HG02981 (cell line): ENCODE measurements at regions not wholly inside any gene's neighbourhood (a gene's known extent, or its start where the extent isn't known, plus 50 kb on each side); places are given as distances from the start of the nearest gene placed in this dataset.

Experiments used
- ATAC-seq: cut with Tn5 transposase; IDR thresholded peaks from one replicate; pipeline ENCODE4 v1.9.1; 2021; ENCODE audit warnings: mild to moderate bottlenecking, moderate library complexity; ENCODE audit not compliant: unreplicated experiment

DNA sequence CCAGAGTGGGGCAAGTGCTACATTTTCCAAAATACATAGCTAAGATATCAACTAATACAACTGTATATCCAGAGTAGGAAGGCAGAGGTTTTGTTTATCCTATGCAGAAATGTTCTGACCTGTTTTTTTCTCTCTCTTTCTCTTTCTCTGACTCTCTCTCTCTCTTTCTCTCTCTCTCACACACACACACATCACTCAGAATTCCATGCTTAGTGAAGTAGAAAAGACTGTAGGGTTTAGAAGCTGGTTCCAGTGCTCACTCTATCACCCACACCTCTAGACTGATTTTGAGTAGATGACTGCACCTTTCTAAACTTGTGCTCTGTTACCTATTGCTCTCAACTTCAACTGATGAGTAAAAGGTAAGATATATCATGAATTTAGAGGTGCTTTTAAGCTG, 356.7 kb downstream of the LRIG3 start:
- ATAC-seq = no peak

DNA sequence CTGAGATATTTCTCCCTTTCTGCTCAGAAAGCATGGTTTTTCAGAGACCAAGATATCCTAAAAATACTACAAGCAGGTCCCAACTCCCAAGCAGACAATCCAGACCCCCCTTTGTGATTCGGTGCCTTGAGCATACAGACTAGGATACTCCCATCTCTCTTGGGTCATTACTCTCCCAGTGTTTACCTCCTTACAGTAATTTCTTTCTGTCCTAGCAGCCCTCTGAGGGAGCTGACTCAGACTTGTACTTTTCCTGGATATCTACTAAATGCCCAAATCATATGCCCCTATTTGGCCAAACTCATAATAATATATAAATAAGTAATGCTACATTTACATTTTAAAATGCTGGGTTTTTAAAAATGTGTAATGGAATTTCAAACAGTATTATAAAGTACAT, 355.6 kb downstream of the LRIG3 start:
- ATAC-seq = no peak

DNA sequence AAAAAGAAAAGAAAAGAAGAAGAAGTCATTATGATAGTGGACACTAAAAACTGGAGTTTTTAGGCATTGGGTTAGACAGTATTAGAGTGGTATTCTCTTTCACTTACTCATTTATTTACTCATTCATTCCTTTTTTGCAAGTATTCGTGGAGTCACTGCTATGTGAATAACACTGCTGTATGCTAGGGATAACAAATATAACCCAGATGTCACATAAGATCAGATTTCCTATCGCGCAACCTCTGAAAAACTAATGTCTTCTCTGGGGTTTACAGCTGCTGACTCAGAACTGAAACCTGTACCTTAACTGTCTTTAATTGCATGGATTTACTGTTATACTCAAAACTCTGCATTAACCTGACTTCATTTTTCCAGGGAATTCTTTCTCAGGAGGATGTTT, 353.7 kb downstream of the LRIG3 start:
- ATAC-seq = no peak

DNA sequence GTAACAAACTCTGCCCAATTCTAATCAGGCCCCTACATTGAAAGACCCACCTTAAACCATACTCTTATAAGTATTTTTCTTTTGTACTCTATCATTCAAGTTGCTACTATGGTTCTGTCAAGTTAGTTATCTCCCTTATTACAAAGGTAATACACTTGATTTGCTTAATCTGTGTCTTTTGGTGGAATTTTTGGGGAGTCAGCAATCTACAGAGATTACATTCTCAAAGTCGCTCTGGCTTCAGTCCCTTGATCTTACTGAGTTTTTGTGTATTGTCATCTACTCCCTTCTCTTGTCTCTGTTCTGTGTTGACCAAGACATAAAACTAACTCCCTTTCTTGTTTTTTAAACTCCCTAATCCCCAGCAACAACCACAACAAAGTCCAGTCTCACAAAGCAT, 353.1 kb downstream of the LRIG3 start:
- no peak for ATAC-seq

DNA sequence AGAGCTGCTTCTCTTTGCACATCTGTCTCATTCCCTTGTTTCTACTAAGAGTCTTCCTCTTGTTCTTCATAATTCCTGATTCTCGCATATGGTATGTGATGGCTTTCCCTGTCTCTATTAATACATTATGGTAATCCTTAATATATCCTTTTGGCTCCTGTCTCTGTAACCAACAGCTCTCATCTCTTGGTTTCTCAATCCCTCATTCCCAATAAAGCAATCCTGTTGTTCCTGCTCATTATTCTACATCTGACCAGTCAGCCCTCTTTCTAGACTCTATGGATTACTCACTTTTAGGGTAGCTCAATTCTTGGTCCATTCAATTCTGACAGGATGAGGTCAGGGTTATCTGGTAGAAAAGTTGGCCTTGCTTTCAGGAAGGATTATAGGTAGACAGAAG, 349.9 kb downstream of the LRIG3 start:
- ATAC-seq = no peak

DNA sequence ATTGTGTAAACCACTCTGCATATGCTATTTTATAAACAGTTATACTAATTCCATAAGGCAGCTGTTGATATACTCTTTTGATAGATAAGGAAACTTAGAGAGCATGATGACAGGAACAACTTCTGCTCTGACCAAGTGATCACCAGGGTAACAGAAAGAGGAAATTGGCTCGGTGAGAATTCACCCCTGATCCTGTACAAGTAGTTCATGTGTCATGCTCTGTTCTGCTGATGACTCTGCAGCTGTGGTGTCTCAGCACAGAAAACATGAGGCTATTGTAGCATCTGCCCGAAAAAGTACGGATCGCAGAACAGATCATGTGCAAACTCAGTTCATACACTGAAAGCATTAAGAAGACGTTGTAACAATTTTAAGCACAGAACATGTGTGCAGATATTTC, 345.0 kb downstream of the LRIG3 start:
- no peak for ATAC-seq

DNA sequence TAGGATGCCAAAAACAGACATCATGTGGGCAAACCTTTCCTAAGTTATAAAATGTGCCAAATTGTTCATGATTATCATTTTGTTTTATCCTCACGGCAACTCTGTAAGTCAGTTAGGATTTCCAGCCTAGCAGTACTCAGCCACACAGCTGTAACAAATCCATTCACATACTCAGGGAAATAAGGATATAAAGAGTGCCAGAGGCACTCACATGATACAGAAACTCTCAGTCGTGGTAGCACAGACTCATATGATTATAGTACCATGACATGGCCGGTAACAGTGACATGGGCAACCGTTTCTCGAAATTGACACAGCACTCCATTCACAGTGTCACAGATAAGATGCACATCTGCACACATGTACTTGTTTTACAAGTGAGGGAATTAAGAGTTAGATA, 344.2 kb downstream of the LRIG3 start:
- no peak for ATAC-seq

DNA sequence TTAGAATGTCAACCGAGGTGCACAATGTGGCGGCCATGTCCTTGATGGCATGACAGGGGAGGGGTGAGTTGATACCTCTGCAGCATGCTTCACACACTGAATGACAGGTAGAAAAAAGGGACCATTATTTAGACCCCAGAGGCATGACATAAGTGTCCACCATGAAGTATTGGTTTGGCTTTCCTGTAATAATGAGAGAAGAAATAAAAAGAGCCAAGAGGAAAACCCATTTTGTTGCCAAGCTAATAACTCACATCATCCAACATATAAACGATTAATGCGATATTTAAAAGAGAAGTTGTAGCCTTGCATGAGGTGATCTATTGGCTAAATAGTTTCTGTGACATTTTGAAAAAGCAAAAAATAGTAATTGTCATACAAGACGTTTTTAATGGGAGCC, 343.4 kb downstream of the LRIG3 start:
- ATAC-seq = no peak

DNA sequence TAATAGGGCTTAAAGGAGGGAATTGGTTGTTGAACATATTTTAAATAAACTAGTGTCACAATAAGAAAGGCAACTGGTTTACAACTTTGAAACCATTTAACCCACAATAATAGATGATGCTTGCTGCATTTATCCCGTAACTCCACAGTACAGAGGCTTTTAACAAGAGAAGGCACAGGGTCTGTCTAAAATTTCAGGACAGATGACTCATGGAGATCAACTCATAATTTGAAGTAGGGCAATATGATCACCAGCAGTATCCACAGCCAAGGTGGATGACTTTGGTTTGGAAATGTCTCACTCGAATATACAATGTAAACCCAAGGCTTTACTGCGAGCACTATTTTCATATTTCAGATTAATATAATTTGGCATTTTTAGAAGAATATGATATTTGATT, 340.2 kb downstream of the LRIG3 start:
- ATAC-seq = no peak

DNA sequence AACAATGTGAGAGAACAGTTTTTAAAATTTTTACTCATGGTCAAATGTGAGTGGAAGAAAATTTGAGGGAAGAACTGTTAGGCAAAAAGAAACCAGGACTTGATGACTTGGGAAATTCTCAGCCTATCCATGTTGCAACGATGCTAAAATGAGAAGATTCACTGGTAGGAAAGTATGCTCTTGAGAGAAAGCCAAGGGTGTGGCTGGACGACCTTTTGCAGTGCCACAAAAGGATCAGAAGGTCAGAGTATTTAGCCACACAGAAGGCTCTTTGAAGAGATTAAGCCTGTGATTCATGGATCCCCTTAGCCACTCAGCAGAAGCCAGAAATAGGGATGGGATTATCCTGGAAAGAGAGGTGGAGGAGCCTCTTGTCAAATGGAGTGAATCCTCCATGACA, 336.8 kb downstream of the LRIG3 start:
- no peak for ATAC-seq

DNA sequence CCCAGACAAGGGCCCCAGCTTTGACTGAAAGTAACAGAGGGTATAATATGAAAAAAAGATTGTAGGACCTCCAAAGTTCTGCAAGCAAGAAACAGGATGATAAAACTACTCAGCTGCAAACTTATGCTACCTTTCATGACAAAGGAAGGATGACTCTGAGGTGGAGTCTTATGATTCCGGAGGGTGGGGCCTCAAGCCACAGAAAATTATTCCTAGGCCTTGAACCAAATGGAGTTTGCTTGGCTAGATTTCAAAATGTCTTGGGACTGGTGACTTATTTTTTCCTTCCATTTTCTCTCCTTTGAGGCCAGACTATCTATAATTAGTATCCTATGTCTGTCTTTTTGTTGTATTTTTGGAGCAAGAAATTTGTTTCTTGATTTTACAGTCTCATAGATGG, 336.4 kb downstream of the LRIG3 start:
- no peak for ATAC-seq

DNA sequence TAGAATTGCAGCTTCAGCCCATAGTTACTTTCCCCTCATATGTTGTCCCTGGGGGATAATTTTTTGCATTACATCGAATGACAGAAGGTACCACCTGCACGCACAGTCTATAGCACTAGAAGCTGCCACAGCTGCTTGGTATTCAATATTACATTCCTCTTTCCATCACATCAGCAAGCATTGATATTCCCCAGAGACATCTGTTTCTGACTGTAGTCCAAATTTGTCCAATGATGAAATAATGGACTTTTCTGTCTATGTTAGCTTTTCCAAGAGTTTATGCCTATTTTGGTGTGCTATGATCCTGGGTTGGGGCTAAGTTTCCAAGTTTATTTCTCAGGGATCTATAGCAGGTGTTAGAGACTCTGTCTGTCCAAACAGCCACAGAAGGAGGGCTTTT, 335.4 kb downstream of the LRIG3 start:
- ATAC-seq = no peak

DNA sequence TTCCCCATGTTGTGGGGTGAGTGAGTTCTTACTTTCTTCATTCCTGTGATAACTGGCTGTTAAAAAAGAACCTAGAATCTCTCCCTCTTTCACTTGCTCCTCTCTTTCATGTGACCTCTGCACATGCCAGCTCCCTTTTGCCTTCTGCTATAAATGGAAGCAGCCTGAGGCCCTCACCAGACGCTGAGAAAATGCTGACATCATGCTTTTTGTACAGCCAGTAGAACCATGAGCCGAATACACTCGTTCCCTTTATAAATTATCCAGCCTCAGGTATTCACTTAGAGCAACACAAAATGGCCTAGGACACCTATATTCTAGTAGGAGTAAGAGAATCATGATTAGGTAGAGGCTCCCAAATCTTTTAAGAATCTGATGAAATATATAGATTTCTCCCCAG, 333.5 kb downstream of the LRIG3 start:
- no peak for ATAC-seq

DNA sequence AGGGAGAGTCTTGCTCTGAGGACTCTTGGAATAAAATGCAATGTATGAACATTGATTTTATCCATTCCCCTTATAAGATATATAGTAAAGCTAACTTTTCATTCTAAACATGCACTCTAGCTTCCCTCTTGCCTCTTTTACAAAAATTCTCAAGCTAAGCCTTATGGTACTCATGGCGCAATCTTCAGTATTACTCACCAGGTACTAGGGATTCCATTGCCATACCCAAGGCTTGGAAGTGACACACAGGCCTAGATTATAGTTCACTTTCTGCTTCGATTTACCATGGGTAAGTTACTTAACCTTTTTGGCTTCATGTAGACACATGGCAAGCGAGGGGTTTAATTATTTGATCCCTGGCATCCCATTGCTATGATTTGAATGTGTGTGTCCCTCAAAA, 331.5 kb downstream of the LRIG3 start:
- ATAC-seq = no peak

DNA sequence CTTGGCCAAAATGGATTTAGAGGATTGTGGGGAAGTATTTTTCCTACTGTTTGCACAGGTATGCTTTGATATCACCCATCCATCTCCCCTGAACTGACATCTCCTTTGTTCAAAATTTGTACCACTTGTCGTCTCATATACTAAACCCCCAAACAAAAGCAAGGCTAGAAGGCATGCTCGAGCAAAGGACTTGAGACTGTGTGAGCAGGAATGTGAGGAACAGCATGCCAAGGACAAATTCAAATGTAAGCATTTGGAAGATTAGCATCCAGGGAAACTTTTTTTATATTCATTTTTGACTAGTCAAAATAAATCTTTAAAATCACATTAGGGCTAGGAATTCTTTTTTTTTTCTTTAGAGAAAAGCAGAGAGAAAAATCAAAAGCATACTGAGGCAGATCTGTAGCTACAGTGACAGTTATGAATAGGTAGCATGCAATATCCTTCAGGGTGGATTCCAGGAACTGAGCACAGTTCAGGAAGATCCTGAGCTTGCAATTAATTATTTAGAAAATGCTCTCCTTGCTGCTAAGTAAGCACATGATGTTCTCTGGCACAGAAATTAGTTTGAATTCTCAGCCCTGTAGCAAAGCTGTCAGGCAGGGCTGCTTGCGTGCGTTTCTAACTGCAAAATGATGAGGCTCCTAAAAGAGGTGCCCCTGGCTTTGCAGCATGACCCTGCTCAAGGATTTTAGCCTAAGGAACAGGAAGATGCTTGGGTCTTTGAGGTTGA, 327.7 kb downstream of the LRIG3 start:
- ATAC-seq = no peak

DNA sequence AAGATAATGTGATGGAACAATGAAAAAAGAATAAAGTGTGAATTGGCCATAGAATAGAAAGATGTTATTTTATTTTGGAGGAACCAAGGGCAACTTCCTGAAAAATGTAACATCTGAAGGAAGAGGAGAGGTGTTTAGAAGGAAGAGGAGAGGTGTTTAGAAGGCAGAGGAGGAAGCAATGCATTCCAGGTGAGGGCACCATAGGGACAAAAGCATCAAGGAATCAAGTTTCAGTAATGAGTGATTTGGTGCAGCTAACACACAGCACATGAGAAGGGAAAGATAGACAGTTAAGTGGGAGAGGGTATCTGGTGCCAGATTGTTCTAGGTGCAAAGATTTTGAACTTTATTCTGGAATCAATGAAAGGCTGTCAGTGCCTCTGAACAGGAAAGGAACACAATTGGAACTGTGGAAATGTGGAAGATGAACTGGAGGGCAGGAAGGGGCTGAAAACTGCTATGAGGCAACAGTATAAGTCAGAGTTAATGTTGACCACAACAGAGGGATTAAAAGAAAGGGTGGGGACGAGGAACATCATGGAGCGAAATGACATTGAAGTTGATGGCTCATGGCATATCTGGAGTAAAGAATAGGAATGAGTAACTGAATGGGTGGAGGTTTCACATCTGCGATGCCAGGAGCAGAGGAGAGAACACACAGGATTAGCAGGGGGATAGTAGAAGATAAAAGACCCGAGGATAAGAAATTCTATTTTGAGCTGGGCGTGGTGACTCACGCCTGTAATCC, 326.6 kb downstream of the LRIG3 start:
- ATAC-seq = no peak

DNA sequence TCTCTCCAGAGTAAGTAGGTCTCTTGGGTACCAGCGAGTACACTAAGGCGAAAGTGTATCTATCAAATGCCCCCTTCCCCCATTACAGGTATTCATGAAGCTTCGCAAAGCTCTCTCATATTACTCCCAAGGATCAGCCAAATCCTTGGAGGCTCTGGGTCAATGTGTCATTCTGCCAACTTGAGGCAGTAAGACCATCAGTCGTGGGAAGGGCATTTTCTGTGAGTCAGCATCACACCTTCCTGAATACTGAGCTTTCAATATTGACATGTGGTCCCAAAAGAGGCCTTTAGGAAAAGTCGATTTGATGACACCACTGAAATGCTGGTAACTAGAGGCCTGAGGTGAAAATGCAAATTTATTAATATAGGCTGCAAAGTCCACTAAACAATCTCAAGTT, 323.9 kb downstream of the LRIG3 start:
- no peak for ATAC-seq

DNA sequence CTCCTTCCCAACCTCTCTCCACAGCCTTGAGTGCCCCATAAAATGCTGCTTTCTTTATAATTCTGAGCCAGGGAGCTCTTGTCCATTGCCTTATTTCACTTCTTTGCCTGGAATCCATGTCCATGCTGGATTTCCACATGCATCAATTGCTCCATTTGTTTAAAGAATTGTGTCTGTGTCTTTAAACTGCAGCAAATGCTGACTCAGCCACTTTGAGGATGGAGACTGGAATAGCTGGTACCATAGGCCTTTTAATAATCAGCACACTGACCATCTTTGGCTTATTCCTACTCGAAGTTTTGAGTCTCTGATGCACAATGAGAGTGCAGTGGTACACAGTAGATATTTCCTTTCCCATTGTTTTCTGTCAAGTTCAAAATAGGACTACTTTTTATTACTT, 318.8 kb downstream of the LRIG3 start:
- ATAC-seq = no peak

DNA sequence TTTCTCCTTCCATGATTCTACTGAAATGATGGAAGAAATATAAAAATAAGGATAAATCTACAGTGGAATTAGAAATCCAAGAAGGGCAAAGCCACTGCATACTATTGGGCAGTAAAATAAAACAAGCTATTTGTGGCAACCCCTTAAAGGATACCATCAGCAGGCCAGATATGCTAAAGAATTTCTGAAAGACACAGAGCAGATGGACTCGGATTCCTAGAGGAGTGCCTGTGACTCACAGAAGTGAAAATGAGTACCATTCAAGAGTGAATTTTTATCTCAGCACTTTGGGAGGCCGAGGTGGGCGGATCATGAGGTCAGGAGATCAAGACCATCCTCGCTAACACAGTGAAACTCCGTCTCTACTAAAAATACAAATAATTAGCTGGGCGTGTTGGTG, 318.1 kb downstream of the LRIG3 start:
- ATAC-seq = no peak

DNA sequence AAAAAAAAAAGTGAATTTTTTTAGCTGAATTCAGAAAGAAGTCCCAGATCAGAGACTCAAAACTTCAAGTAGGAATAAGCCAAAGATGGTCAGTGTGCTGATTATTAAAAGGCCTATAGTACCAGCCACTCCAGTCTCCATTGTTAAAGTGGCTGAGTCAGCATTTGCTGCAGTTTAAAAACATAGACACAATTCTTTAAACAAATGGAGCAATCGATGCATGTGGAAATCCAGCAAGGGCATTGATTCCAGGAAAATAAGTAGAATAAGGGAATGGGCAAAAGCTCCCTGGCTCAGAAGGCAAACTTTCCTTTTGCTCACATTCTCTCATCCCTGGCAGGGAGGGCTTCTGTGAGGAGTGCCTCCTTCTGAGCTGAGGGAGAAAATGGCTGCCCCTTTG, 317.6 kb downstream of the LRIG3 start:
- no peak for ATAC-seq

DNA sequence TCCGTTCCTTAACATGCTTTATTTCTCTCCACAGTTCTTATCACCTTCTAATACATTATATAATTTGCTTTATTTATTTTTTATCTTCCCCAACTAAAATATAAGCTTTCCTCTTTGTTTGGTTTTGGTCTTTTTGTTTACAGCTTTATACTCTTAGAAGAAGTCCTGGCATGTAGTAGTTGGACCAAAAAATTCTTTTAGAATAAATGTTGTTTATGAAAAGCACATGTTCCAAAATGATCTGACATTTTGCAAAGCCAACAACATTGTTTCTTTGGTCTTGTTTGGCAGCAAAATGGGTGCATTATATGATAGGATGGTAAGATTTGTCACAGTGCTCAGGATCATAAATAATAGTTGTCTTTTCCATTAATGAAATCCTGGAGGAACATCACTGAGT, 312.5 kb downstream of the LRIG3 start:
- no peak for ATAC-seq

DNA sequence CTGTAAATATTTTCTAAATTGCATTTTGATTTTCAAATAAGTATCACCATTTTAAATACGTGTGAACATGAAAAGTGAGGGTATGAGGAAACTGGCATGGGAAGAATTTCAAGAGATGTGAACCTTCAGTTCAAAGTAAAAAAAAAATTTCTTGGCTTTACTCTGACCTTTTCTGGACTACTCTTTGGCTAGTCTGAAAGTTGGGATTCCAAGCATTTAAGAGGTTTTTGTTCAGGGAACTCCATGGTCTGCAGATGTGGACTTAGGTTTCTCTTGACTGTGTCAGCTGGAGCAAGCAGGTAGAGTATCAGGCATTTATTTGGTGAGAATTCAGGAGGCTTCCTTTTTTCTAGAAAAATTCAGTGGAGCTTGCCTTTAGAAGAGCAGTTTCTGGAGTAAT, 311.6 kb downstream of the LRIG3 start:
- no peak for ATAC-seq

DNA sequence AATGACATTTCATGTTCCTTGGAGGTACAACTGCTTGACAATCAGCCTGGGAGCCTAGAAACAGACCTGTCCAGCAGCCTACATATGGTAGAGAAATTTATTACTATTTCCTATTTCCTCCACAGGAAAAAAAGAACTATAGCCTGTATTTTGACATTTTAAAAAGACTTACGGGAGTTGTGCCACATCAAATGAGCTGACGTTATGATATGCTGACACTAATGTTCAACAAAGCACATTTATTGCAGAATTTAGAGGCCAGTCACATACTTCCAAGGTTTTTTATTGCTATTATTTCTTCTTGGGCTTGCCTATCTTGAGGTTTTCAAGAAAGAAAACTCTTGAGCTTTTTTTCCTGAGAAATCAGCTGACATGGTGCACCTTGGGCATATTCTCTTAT, 305.3 kb downstream of the LRIG3 start:
- ATAC-seq = no peak
